ENCODE measurements at regions not wholly inside any gene's neighbourhood (a gene's known extent, or its start where the extent isn't known, plus 50 kb on each side); places are given as distances from the start of the nearest gene placed in this dataset.

- TF ChIP-seq CEBPG (CRISPR knock-in tag; IDR thresholded peaks at IDR 0.05): no peak
- TF ChIP-seq CEBPG (tag; conservative IDR thresholded peaks at IDR 0.05 in 1 of 2, IDR thresholded peaks at IDR 0.05 in 1 of 2): peak in 1 of 2 experiments; percentile 57; a peak in 1 of 4 replicates
- no peak for TF ChIP-seq BMI1 (IDR thresholded peaks at IDR 0.05; ENCODE audit: low read length)
- TF ChIP-seq RBM39 (optimal IDR thresholded peaks at IDR 0.05; ENCODE audit: low read depth, low read length): no peak
- H3K9me3 ChIP-seq (replicated peaks; ENCODE audit: control insufficient read depth, insufficient read depth, low read depth, low read length): 0 out of 2 replicates have a peak, but pooled peaks cover 1% of the 10 kb centered on the region
- no peak overlapping the region for H3K27ac ChIP-seq (ENCODE audit: extremely low read depth, low read depth, low read length)
- DNase-seq (ENCODE audit: extremely low read depth in 1 of 4, low spot score in 3 of 4) (no peak), ATAC-seq (no peak), FAIRE-seq (no peak)
- BruUV-seq (replicated peaks): no TSS peak
- no peaks in the 10 kb centered on the region for H3K36me3 ChIP-seq (ENCODE audit: control insufficient read depth, insufficient read depth, low read length)
- in situ Hi-C loops (cut with MboI): no loop called here
- CTCF ChIA-PET (ENCODE audit: low intra/inter-chr PET ratio): no interaction called here
- H3K4me3 ChIP-seq: no peak overlapping the region
- no peaks in the 10 kb centered on the region for H3K27me3 ChIP-seq (ENCODE audit: control insufficient read depth in 2 of 2, insufficient read depth in 2 of 2, low read length in 2 of 2)
- 0% methylated on average over 2 of the region's 2 CpGs for WGBS (ENCODE audit: insufficient coverage, low coverage, missing lambda C conversion rate)
- POLR2A ChIA-PET: no interaction called here
- no peaks in the 10 kb centered on the region for H3K79me2 ChIP-seq (ENCODE audit: control insufficient read depth, insufficient read depth, low read length)
- no peak overlapping the region for H3K4me2 ChIP-seq (ENCODE audit: insufficient read depth, low read length)
- intact Hi-C loops (cut with micrococcal nuclease): no loop called here
- H4K20me1 ChIP-seq (replicated peaks; ENCODE audit: control insufficient read depth, insufficient read depth, low read length): no peaks in the 10 kb centered on the region
- H3K4me1 ChIP-seq (replicated peaks in 1 of 2; ENCODE audit: control insufficient read depth in 2 of 2, insufficient read depth in 2 of 2, low read length in 2 of 2): no peaks in the 10 kb centered on the region
- H3K9me1 ChIP-seq (ENCODE audit: control insufficient read depth, insufficient read depth, low read length): no peaks in the 10 kb centered on the region
- H2AFZ ChIP-seq (ENCODE audit: low read depth, low read length): no peak overlapping the region
- no peak overlapping the region for H3K9ac ChIP-seq (ENCODE audit: insufficient read depth in 1 of 2, low read depth in 2 of 2, low read length in 2 of 2)
Measured at GRCh38 chr2:185998562-185999070, 260.0 kb downstream of the FSIP2 start.

- no peaks in the 10 kb centered on the region for H3K27me3 ChIP-seq (ENCODE audit: control insufficient read depth in 2 of 2, insufficient read depth in 2 of 2, low read length in 2 of 2)
- H3K9me3 ChIP-seq (replicated peaks; ENCODE audit: control insufficient read depth, insufficient read depth, low read depth, low read length): peaks cover 3% of the 10 kb centered on the region; the same call in 1 of the 2 replicates
- BruUV-seq (replicated peaks): no TSS peak
- TF ChIP-seq SMARCC2 (IDR thresholded peaks at IDR 0.05; ENCODE audit: low read depth) (no peak), HOXB6 (CRISPR knock-in tag; IDR thresholded peaks at IDR 0.05; ENCODE audit: borderline replicate concordance) (no peak), MYNN (IDR thresholded peaks at IDR 0.05) (no peak), MYNN (CRISPR knock-in tag; IDR thresholded peaks at IDR 0.05) (no peak), SOX6 (IDR thresholded peaks at IDR 0.05) (no peak), ATF7 (IDR thresholded peaks at IDR 0.05) (no peak), ZFP1 (CRISPR knock-in tag; IDR thresholded peaks at IDR 0.05) (no peak), RAD51 (IDR thresholded peaks at IDR 0.05; ENCODE audit: borderline replicate concordance, low read depth) (no peak), PPARD (CRISPR knock-in tag; IDR thresholded peaks at IDR 0.05) (no peak), RBFOX2 (IDR thresholded peaks at IDR 0.05; ENCODE audit: low read depth, low read length) (no peak), ZNF76 (CRISPR knock-in tag; IDR thresholded peaks at IDR 0.05; ENCODE audit: borderline replicate concordance) (no peak), ZNF140 (CRISPR knock-in tag; IDR thresholded peaks at IDR 0.05) (no peak), HDAC1 (IDR thresholded peaks at IDR 0.05) (no peak), SMARCA5 (IDR thresholded peaks at IDR 0.05) (no peak), HBP1 (CRISPR knock-in tag; IDR thresholded peaks at IDR 0.05) (no peak), ZFPM2 (CRISPR knock-in tag; IDR thresholded peaks at IDR 0.05) (no peak)
Measured at GRCh38 chr2:186009341-186009740, 270.7 kb downstream of the FSIP2 start.

More at GRCh38 chr2:186009341-186009740, 270.7 kb downstream of the FSIP2 start:
- Histone ChIP-seq H2AFZ (ENCODE audit: low read depth, low read length) (no peak overlapping the region), H3K4me3 (no peak overlapping the region), H3K9ac (ENCODE audit: insufficient read depth in 1 of 2, low read depth in 2 of 2, low read length in 2 of 2) (no peak overlapping the region), H4K20me1 (replicated peaks; ENCODE audit: control insufficient read depth, insufficient read depth, low read length) (no peaks in the 10 kb centered on the region), H3K79me2 (ENCODE audit: control insufficient read depth, insufficient read depth, low read length) (no peaks in the 10 kb centered on the region), H3K27ac (ENCODE audit: extremely low read depth, low read depth, low read length) (no peak overlapping the region), H3K4me2 (ENCODE audit: insufficient read depth, low read length) (no peak overlapping the region), H3K9me1 (ENCODE audit: control insufficient read depth, insufficient read depth, low read length) (no peaks in the 10 kb centered on the region), H3K4me1 (replicated peaks in 1 of 2; ENCODE audit: control insufficient read depth in 2 of 2, insufficient read depth in 2 of 2, low read length in 2 of 2) (no peaks in the 10 kb centered on the region), H3K36me3 (ENCODE audit: control insufficient read depth, insufficient read depth, low read length) (no peaks in the 10 kb centered on the region)
- WGBS (ENCODE audit: insufficient coverage, low coverage, missing lambda C conversion rate): 0% methylated on average over 2 of the region's 2 CpGs
- ATAC-seq (no peak), DNase-seq (ENCODE audit: extremely low read depth in 1 of 4, low spot score in 3 of 4) (no peak), FAIRE-seq (no peak)
- CTCF ChIA-PET (ENCODE audit: low intra/inter-chr PET ratio): no interaction called here
- POLR2A ChIA-PET: no interaction called here
- in situ Hi-C loops (cut with MboI): no loop called here
- intact Hi-C loops (cut with micrococcal nuclease): no loop called here
